B cell (primary cell): ENCODE measurements at regions not wholly inside any gene's neighbourhood (a gene's known extent, or its start where the extent isn't known, plus 50 kb on each side); places are given as distances from the start of the nearest gene placed in this dataset.
A peak's percentile ranks its signal among the peaks of the same experiment; 100 is the strongest.

ENCODE experiments used
- ATAC-seq: fragments of 200-7000 bp; cut with Tn5 transposase; one replicate; pipeline ENCODE4 v1.10.0; 2021; ENCODE audit warnings: low read depth, mild to moderate bottlenecking, moderate number of reproducible peaks, moderate library complexity
- CTCF ChIA-PET: fragments of 350-600 bp; sonication (Branson Sonifier 250); formaldehyde crosslinking; loops from one replicate; lab custom pipeline; 2021; ENCODE audit warnings: antibody characterized with exemption, inconsistent platforms; lab: Charles Lee
- POLR2A ChIA-PET: fragments of 350-600 bp; sonication (Branson Sonifier 250); formaldehyde crosslinking; loops from one replicate; lab custom pipeline; 2021; ENCODE audit warnings: antibody characterized with exemption; lab: Charles Lee
- DNase-seq: peaks from one replicate; pipeline ENCODE4 v3.0.0; 2013
- H2AFZ ChIP-seq: 2 replicates; pipeline ENCODE4 v1.6.1; 2012; ENCODE audit warnings: mild to moderate bottlenecking, low read depth, low read length; ENCODE audit not compliant: insufficient read depth, poor library complexity, severe bottlenecking
- H3K27ac ChIP-seq, 2 donors: 1 replicate in 1 of 2; 2 replicates in 1 of 2; pipeline ENCODE4 v1.5.1; 2012 to 2013; ENCODE audit warnings: low read length in 2 of 2, mild to moderate bottlenecking in 2 of 2, moderate library complexity in 1 of 2
- H3K27me3 ChIP-seq, 4 experiments: fragments of 200-600 bp in 1 of 4; sonication (generic) in 1 of 4; replicated peaks in 1 of 4; 1 replicate in 2 of 4; 2 replicates in 2 of 4; pipeline versions ENCODE4 v1.6.1 to v1.7.0; 2013 to 2016; ENCODE audit warnings: low read length in 3 of 4, mild to moderate bottlenecking in 2 of 4, mixed read lengths in 1 of 4, moderate library complexity in 1 of 4; ENCODE audit not compliant: insufficient read depth in 4 of 4, control insufficient read depth in 3 of 4; ENCODE audit errors: control extremely low read depth in 1 of 4
- H3K36me3 ChIP-seq, 2 experiments: replicated peaks in 1 of 2; 1 replicate in 1 of 2; 2 replicates in 1 of 2; pipeline versions ENCODE4 v1.6.1 to v1.7.1; 2013; ENCODE audit warnings: low read length in 1 of 2; ENCODE audit not compliant: insufficient read depth in 2 of 2, control insufficient read depth in 1 of 2; ENCODE audit errors: control extremely low read depth in 1 of 2, extremely low read depth in 1 of 2
- H3K4me1 ChIP-seq, 2 donors: fragments of 200-600 bp in 1 of 2; sonication (generic) in 1 of 2; 1 replicate in 1 of 2; 2 replicates in 1 of 2; pipeline versions ENCODE4 v1.5.1 to v1.6.1; 2013 to 2017; ENCODE audit warnings: low read length in 2 of 2; ENCODE audit not compliant: control insufficient read depth in 2 of 2, insufficient read depth in 2 of 2
- H3K4me2 ChIP-seq: replicated peaks from 2 replicates; pipeline ENCODE3; 2012; ENCODE audit warnings: mild to moderate bottlenecking, low read depth, low read length; ENCODE audit not compliant: poor library complexity, severe bottlenecking
- H3K4me3 ChIP-seq, 5 experiments: fragments of 200-600 bp in 1 of 5; sonication (generic) in 1 of 5; 1 replicate in 3 of 5; 2 replicates in 2 of 5; pipeline versions ENCODE4 v1.5.1 to v1.7.0; 2011 to 2016; ENCODE audit warnings: low read length in 4 of 5, mild to moderate bottlenecking in 4 of 5, low read depth in 2 of 5, control low read depth in 1 of 5, moderate library complexity in 1 of 5; ENCODE audit not compliant: insufficient read depth in 1 of 5; ENCODE audit errors: control extremely low read depth in 1 of 5, extremely low read depth in 1 of 5
- H3K79me2 ChIP-seq: fragments of 200-600 bp; sonication (generic); one replicate; pipeline ENCODE4 v1.6.0; 2016; ENCODE audit warnings: low read length; ENCODE audit not compliant: control insufficient read depth, insufficient read depth
- H3K9ac ChIP-seq: fragments of 200-600 bp; sonication (generic); 2 replicates; pipeline ENCODE4 v1.6.1; 2017; ENCODE audit warnings: mild to moderate bottlenecking, low read length, moderate library complexity
- H3K9me3 ChIP-seq, 3 donors: one replicate each; pipeline versions ENCODE4 v1.6.1 to v1.7.1; 2013; ENCODE audit warnings: low read length in 2 of 3; ENCODE audit not compliant: control insufficient read depth in 2 of 3, insufficient read depth in 1 of 3; ENCODE audit errors: control extremely low read depth in 1 of 3
- H4K20me1 ChIP-seq: 2 replicates; pipeline ENCODE4 v1.6.0; 2012; ENCODE audit warnings: mild to moderate bottlenecking, low read length; ENCODE audit not compliant: insufficient read depth, control insufficient read depth, poor library complexity, severe bottlenecking
- H3K27ac Mint-ChIP-seq: one replicate; pipeline ENCODE4 v1.8.0; 2021; ENCODE audit warnings: mixed read lengths
- H3K27me3 Mint-ChIP-seq: one replicate; pipeline ENCODE4 v1.8.0; 2021; ENCODE audit warnings: mixed read lengths
- H3K4me1 Mint-ChIP-seq: one replicate; pipeline ENCODE4 v1.8.0; 2021; ENCODE audit warnings: mixed read lengths
- H3K4me3 Mint-ChIP-seq: one replicate; pipeline ENCODE4 v1.8.0; 2021; ENCODE audit warnings: mixed read lengths
- H3K9me3 Mint-ChIP-seq: one replicate; pipeline ENCODE4 v1.8.0; 2022; ENCODE audit warnings: mixed read lengths; ENCODE audit not compliant: insufficient read depth
- EZH2 ChIP-seq: IDR thresholded peaks from 2 replicates; pipeline ENCODE4 v1.6.1; 2012; ENCODE audit warnings: borderline replicate concordance, low read depth, mild to moderate bottlenecking, moderate library complexity, low read length; ENCODE audit not compliant: insufficient read depth, poor library complexity, severe bottlenecking
- WGBS: methylation state at CpG from one replicate; pipeline ENCODE4 v1.1.5; 2013; ENCODE audit warnings: missing lambda C conversion rate; ENCODE audit not compliant: insufficient coverage; 5-methylcytosine and 5-hydroxymethylcytosine counted together
- intact Hi-C: fragments of 100-400 bp; cut with micrococcal nuclease; formaldehyde crosslinking; loops from one replicate; pipeline ENCODE4 v1.10.0; 2022
- TF ChIP-seq, protein P1 (sequence below): fragments of 200-600 bp; IDR thresholded peaks from one replicate; pipeline ENCODE4 v1.8.0; 2022; ENCODE audit warnings: antibody characterized with exemption, mild to moderate bottlenecking

DNA sequence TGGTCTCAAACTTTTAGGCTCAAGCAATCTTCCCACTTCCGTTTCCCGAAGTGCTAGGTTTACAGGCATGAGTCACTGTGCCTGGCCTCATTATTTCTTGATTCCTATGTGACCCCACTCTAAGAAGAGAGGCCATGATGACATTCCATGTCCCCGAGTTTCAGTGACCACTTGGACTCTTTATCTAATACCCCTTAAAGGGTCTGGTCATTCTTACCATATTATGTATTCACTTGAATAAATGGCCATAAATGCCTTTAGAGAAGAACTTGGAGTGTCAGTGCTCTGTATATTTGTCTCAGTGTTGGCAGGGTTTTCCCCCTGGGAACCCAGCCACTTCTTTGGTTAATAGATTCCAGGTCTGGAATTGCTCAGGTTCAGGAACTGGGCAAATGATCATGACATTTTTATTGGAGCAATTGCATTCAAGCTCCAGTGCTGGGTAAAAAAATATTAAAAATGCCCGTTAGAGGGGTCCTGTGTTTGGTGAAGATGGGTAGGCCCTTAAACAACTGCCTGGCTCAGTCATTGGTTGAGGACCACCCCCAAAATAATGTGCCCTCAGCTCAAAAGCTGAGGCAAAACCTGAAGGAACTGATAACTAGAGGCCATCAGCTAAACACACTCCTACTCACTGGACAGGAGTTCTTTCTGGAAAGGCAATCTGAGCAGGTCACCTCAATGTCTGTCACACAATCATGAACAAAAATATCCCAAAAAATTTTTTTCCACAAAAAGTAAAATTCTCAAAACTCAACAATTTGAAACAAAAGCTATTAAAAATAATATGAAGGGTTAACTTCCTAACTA, 186.6 kb upstream of the ZNF608 start:
- TF ChIP-seq, protein P1, sequence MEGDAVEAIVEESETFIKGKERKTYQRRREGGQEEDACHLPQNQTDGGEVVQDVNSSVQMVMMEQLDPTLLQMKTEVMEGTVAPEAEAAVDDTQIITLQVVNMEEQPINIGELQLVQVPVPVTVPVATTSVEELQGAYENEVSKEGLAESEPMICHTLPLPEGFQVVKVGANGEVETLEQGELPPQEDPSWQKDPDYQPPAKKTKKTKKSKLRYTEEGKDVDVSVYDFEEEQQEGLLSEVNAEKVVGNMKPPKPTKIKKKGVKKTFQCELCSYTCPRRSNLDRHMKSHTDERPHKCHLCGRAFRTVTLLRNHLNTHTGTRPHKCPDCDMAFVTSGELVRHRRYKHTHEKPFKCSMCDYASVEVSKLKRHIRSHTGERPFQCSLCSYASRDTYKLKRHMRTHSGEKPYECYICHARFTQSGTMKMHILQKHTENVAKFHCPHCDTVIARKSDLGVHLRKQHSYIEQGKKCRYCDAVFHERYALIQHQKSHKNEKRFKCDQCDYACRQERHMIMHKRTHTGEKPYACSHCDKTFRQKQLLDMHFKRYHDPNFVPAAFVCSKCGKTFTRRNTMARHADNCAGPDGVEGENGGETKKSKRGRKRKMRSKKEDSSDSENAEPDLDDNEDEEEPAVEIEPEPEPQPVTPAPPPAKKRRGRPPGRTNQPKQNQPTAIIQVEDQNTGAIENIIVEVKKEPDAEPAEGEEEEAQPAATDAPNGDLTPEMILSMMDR: no peak
- no peak for TF ChIP-seq EZH2
- Mint-ChIP-seq H3K4me3 (no peak overlapping the region), H3K9me3 (peaks cover 1% of the 10 kb centered on the region), H3K27me3 (no peaks in the 10 kb centered on the region), H3K4me1 (peaks cover 17% of the 10 kb centered on the region), H3K27ac (no peak overlapping the region)
- H3K36me3 ChIP-seq: no peaks in the 10 kb centered on the region
- H3K27me3 ChIP-seq: no peaks in the 10 kb centered on the region
- no peaks in the 10 kb centered on the region for H3K79me2 ChIP-seq
- 42% methylated on average over 2 of the region's 4 CpGs for WGBS
- no peak for DNase-seq
- CTCF ChIA-PET: interaction anchor here (0.7 to 1.1 kb wide), 2 partner anchors 12 to 779 kb away, joined by 4 read pairs; no protein-coding TSS in a partner anchor
- POLR2A ChIA-PET: interaction anchor here (0.7 to 1.0 kb wide), 2 partner anchors 19 to 130 kb away, joined by 3 read pairs; no protein-coding TSS in a partner anchor
- no peak overlapping the region for H2AFZ ChIP-seq
- H3K4me3 ChIP-seq: no peak overlapping the region
- no peak overlapping the region for H3K4me2 ChIP-seq
- H4K20me1 ChIP-seq: no peaks in the 10 kb centered on the region
- H3K9me3 ChIP-seq: peaks cover 0 to 3% (median 0%) of the 10 kb centered on the region in 3 donors
- H3K27ac ChIP-seq: no peak overlapping the region
- intact Hi-C loops: no loop called here
- H3K4me1 ChIP-seq: peaks cover 15 to 19% of the 10 kb centered on the region in 2 donors
- no peak overlapping the region for H3K9ac ChIP-seq
- no peak for ATAC-seq

GRCh38 chr5:124935065-124935464, 188.6 kb upstream of the ZNF608 start:
- Mint-ChIP-seq H3K27me3 (no peaks in the 10 kb centered on the region), H3K27ac (peak overlapping the region; percentile 84), H3K9me3 (peaks cover 1% of the 10 kb centered on the region), H3K4me3 (peak overlapping the region; percentile 17), H3K4me1 (peaks cover 17% of the 10 kb centered on the region)
- Histone ChIP-seq H3K4me3 (no peak overlapping the region), H3K27ac (peak overlapping the region; percentile 45 to 65), H3K4me1 (peaks cover 15 to 19% of the 10 kb centered on the region in 2 donors), H3K27me3 (no peaks in the 10 kb centered on the region), H4K20me1 (no peaks in the 10 kb centered on the region), H3K4me2 (peak overlapping the region; percentile 31), H3K79me2 (no peaks in the 10 kb centered on the region), H3K9me3 (peaks cover 0 to 3% (median 2%) of the 10 kb centered on the region in 3 donors), H2AFZ (no peak overlapping the region), H3K9ac (peak overlapping the region; percentile 24), H3K36me3 (no peaks in the 10 kb centered on the region)
- 30% methylated on average over 4 of the region's 4 CpGs for WGBS
- no peak for TF ChIP-seq EZH2
- TF ChIP-seq, protein P1: no peak
- POLR2A ChIA-PET: interaction anchor here (0.7 to 1.1 kb wide), 2 partner anchors 24 to 32 kb away, joined by 4 to 5 read pairs; no protein-coding TSS in a partner anchor
- peak; percentile 69 for ATAC-seq
- CTCF ChIA-PET: interaction anchor here (0.8 kb wide), 1 partner anchor 14 kb away, joined by 3 read pairs; no protein-coding TSS in a partner anchor
- intact Hi-C loops: loop anchor here (1.0 to 2.0 kb wide), 3 partner anchors 14 to 187 kb away; no protein-coding TSS in a partner anchor
- peak; percentile 81 for DNase-seq
